HG02852 (cell line): ENCODE measurements at regions not wholly inside any gene's neighbourhood (a gene's known extent, or its start where the extent isn't known, plus 50 kb on each side); places are given as distances from the start of the nearest gene placed in this dataset.
"Not testable (repeated sequence)": the region's sequence is repeated elsewhere in the genome, so short reads cannot be mapped to it uniquely, and the experiment has no call there.

ENCODE experiments used
- ATAC-seq: cut with Tn5 transposase; IDR thresholded peaks from one replicate; pipeline ENCODE4 v1.9.1; 2021; ENCODE audit warnings: mild to moderate bottlenecking, moderate library complexity; ENCODE audit not compliant: unreplicated experiment

GRCh38 chr15:70578196-70578595 lies 185.2 kb downstream of the UACA start:
- ATAC-seq, result no peak

GRCh38 chr15:70576696-70577095 lies 186.7 kb downstream of the UACA start:
- ATAC-seq, result no peak

GRCh38 chr15:70576276-70576675 lies 187.1 kb downstream of the UACA start:
- ATAC-seq, result no peak

- no peak for ATAC-seq
Observed at GRCh38 chr15:70575231-70576226, 187.8 kb downstream of the UACA start.

GRCh38 chr15:70574325-70574724 lies 189.0 kb downstream of the UACA start:
- ATAC-seq, result not testable (repeated sequence)

GRCh38 chr15:70573121-70573850 lies 190.1 kb downstream of the UACA start:
- no peak for ATAC-seq

- ATAC-seq, result no peak
Observed at GRCh38 chr15:70569714-70570231, 193.6 kb downstream of the UACA start.

- no peak for ATAC-seq
Observed at GRCh38 chr15:70569091-70569713, 194.2 kb downstream of the UACA start.

GRCh38 chr15:70566989-70567388 lies 196.4 kb downstream of the UACA start:
- ATAC-seq, result no peak

DNA sequence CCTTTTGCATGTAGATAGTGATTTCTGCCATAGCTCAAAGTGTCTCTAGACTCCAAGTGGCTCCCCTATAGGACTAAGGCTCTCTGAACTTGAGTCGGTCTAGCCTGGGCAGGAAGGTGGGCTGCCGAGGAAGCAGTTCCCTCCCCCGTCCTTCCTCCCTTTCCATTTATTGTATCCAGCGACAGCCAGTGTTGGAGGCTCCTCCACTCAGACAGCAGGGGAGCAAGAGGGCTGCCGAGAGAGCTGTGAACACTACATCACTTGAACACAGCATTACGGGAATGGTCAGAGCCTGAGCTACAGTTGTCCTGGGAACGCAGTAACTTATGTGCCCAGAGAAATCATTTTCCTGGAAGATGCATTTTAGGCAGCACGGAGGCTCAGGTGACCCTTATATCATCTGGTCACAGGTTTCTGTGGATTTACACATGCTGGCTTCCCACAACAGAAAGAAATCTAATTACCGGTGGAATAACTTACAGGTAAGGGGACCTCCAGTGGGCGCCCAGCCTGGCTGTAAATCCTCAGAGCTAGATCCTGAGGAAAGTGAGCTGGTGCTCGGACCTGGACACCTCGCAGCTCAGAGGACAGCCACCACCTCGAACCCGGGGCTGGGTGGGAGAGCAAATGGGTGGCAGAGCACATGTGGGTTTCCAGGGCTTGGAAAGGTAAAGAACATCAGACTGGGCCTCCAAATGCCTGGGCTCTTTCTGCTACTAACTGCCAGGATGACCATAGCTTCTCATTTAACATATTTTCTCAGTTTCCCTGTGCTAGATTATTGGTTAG lies 197.1 kb downstream of the UACA start:
- no peak for ATAC-seq

DNA sequence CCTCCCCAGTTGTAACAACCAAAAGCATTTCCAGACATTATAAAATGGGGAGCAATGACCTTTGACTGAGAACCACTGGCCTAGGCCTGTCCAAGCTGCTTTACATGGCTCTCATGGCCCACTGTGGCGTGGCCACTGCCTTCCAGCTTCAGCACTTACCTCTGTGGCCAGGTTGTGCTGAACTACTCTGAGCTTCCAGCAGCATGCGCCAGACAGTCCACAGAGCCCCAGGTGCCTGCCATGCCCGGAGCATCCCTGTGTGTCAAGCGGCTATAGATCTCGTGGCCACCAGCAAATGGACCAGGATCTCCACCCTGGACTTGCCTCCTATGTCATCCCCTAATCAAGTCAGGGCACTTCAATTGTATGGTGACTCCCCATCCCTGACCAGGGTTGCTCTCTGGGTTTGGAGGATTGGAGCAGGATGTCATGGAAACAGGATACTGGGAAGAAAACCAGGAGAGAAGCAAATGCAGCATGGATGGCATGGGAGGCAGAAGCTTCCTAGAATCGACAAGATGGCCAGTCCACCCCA lies 199.7 kb downstream of the UACA start:
- no peak for ATAC-seq

GRCh38 chr15:70562906-70563305 lies 200.5 kb downstream of the UACA start:
- ATAC-seq, result no peak

DNA sequence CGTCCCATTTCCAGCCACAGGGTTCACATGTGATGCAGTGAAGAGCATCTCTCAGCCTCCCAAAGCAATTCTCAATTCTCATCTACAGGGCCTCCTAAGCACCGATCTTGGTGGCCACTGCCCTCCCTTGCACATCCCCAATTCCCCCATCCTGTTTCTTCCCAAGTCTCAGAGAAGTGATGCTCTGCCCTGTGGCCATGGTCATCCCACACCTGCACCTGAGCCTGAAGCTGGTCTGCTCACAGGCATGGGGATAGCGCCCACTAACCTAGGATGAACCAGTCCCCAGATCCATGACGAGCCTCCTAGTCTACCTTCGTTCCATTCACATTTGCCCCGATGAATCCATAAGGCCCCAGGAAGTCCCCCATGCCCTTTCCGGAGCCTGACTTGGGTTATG lies 201.5 kb downstream of the UACA start:
- no peak for ATAC-seq

- no peak for ATAC-seq
Observed at GRCh38 chr15:70560617-70561328, 202.6 kb downstream of the UACA start.

- ATAC-seq, result no peak
Observed at GRCh38 chr15:70559265-70560239, 203.8 kb downstream of the UACA start.

DNA sequence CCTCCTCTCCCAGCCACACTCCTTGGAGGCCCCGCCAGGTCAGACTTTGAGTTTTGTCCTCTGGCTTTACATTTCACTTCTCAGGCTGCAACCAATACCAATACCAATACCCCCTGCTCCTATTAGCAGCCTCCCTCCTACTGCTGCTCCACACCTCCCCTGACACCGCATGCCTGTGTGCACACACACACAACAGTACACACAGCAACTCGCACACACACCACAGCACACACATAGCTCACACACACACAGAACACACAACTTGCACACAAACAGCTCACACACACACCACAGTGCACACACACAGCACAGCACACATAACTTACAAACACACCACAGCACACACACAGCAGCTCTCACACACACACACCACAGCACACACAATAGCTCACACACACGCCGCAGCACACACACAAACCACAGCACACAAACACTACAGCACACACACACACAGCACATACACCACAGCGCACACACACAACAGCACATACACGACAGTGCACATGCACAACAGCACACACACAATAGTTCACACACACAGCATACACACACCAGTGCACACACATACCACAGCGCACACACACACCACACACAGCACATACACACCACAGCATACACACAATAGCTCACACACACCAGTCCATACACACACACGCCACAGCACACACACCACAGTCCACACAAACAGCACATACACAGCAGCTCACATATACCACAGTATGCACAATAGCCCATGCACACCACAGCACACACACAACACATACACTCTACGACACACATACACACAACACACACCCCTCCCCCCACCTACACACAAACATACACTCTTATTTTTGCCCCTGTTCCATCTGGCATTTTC lies 204.7 kb downstream of the UACA start:
- no peak for ATAC-seq

- ATAC-seq, result no peak
Observed at GRCh38 chr15:70557521-70558258, 205.7 kb downstream of the UACA start.
